HepG2 (cell line): ENCODE measurements at regions not wholly inside any gene's neighbourhood (a gene's known extent, or its start where the extent isn't known, plus 50 kb on each side); places are given as distances from the start of the nearest gene placed in this dataset.

Source experiments
- ATAC-seq: fragments of 200-7000 bp; cut with Tn5 transposase; 3 replicates; pipeline ENCODE4 v1.9.1; 2020; ENCODE audit warnings: mild to moderate bottlenecking, moderate library complexity
- BruUV-seq: library from RNA; stranded (reverse); fragments of 400-500 nt; replicated peaks from 2 replicates; lab custom pipeline; 2021; lab: Mats Ljungman, UMichigan
- CTCF ChIA-PET: fragments of 300-600 bp; formaldehyde crosslinking; extraction: SDS; loops from one replicate; lab custom pipeline; 2021; ENCODE audit warnings: low total read pairs, inconsistent platforms, low intra/inter-chr PET ratio; lab: Yijun Ruan, JAX
- POLR2A ChIA-PET: fragments of 350-600 bp; sonication (Branson Sonifier 250); formaldehyde crosslinking; loops from one replicate; lab custom pipeline; 2020; ENCODE audit warnings: antibody characterized with exemption, inconsistent platforms; lab: Yijun Ruan, JAX
- DNase-seq: peaks from one replicate; pipeline ENCODE4 v3.0.0-alpha.2; 2015; ENCODE audit warnings: low spot score
- FAIRE-seq: peaks from 3 replicates; lab custom pipeline; 2011; peaks lifted over from hg19 to GRCh38; lab: Jason Lieb, UNC
- H2AFZ ChIP-seq: one replicate; pipeline ENCODE4 v1.6.1; 2011; ENCODE audit warnings: low read length, inconsistent platforms
- H3K27ac ChIP-seq: fragments of 300-600 bp; 3 replicates; pipeline ENCODE4 v1.8.0; 2011; ENCODE audit warnings: mixed run types, mild to moderate bottlenecking, mixed read lengths, low read length, inconsistent platforms; ENCODE audit not compliant: insufficient read depth; ENCODE audit errors: extremely low read length
- H3K27me3 ChIP-seq, 2 experiments: fragments of 200-600 bp in 1 of 2; 2 replicates in 1 of 2; 3 replicates in 1 of 2; pipeline versions ENCODE4 v1.6.0 to v1.8.0; 2011; ENCODE audit warnings: low read length in 2 of 2, mild to moderate bottlenecking in 2 of 2, moderate library complexity in 2 of 2, inconsistent platforms in 1 of 2; ENCODE audit not compliant: insufficient read depth in 2 of 2, control insufficient read depth in 1 of 2
- H3K36me3 ChIP-seq, 2 experiments: fragments of 200-600 bp in 1 of 2; replicated peaks in 1 of 2; 2 replicates in 1 of 2; 3 replicates in 1 of 2; pipeline versions ENCODE4 v1.5.1 to v1.8.0; 2011; ENCODE audit warnings: low read length in 2 of 2, inconsistent platforms in 1 of 2; ENCODE audit not compliant: insufficient read depth in 2 of 2, control insufficient read depth in 1 of 2
- H3K4me1 ChIP-seq: 2 replicates; pipeline ENCODE4 v1.5.1; 2012; ENCODE audit warnings: low read length, inconsistent platforms; ENCODE audit not compliant: insufficient read depth
- H3K4me2 ChIP-seq: 2 replicates; pipeline ENCODE4 v1.6.0; 2011; ENCODE audit warnings: low read depth, low read length, inconsistent platforms
- H3K4me3 ChIP-seq, 3 experiments: fragments of 200-600 bp in 1 of 3; sonication (generic), shearing (Covaris generic) in 1 of 3; replicated peaks in 1 of 3; 2 replicates each; pipeline ENCODE4 v1.5.1; 2011 to 2016; ENCODE audit warnings: low read length in 3 of 3, inconsistent platforms in 2 of 3, low read depth in 2 of 3, mild to moderate bottlenecking in 2 of 3, control low read depth in 1 of 3, mixed read lengths in 1 of 3; ENCODE audit not compliant: insufficient read depth in 1 of 3
- H3K79me2 ChIP-seq: one replicate; pipeline ENCODE4 v1.6.1; 2011; ENCODE audit warnings: low read length, inconsistent platforms; ENCODE audit not compliant: insufficient read depth
- H3K9ac ChIP-seq: 2 replicates; pipeline ENCODE4 v1.6.0; 2011; ENCODE audit warnings: mild to moderate bottlenecking, low read depth, low read length, inconsistent platforms; ENCODE audit not compliant: insufficient read depth
- H3K9me3 ChIP-seq: 2 replicates; pipeline ENCODE4 v1.5.1; 2012; ENCODE audit warnings: mild to moderate bottlenecking, low read length
- H4K20me1 ChIP-seq: 2 replicates; pipeline ENCODE4 v1.6.0; 2011; ENCODE audit warnings: inconsistent platforms, mild to moderate bottlenecking, low read length, moderate library complexity; ENCODE audit not compliant: insufficient read depth
- AHR ChIP-seq: IDR thresholded peaks from 2 replicates; pipeline ENCODE4 v1.6.1; 2018; ENCODE audit warnings: missing genetic modification reagents, missing compliant biosample characterization
- BCL6 ChIP-seq: IDR thresholded peaks from 2 replicates; pipeline ENCODE4 v1.6.1; 2016; ENCODE audit warnings: missing genetic modification reagents, missing compliant biosample characterization
- CREM ChIP-seq, 2 experiments: sonication (generic) in 1 of 2; formaldehyde crosslinking in 1 of 2; IDR thresholded peaks; 2 replicates each; pipeline versions ENCODE4 v1.4.0 to v1.6.1; 2016 to 2020; ENCODE audit warnings: antibody characterized with exemption in 1 of 2, mild to moderate bottlenecking in 1 of 2, missing genetic modification reagents in 1 of 2
- FOXO1 ChIP-seq: sonication (generic); formaldehyde crosslinking; IDR thresholded peaks from 2 replicates; pipeline ENCODE4 v1.4.0; 2020; ENCODE audit warnings: missing genetic modification reagents
- HDAC6 ChIP-seq: fragments of 200-600 bp; sonication (generic); IDR thresholded peaks from 2 replicates; pipeline ENCODE4 v1.7.0; 2017; ENCODE audit warnings: mild to moderate bottlenecking, antibody characterized with exemption, low read length, low read depth
- NFYC ChIP-seq: IDR thresholded peaks from 2 replicates; pipeline ENCODE4 v1.6.1; 2016; ENCODE audit warnings: missing genetic modification reagents, missing compliant biosample characterization
- NR3C1 ChIP-seq: sonication (generic); formaldehyde crosslinking; IDR thresholded peaks from 2 replicates; pipeline ENCODE4 v1.4.0; 2020; ENCODE audit warnings: missing genetic modification reagents
- SRF ChIP-seq: IDR thresholded peaks from 2 replicates; pipeline ENCODE4 v1.6.1; 2011; ENCODE audit warnings: mild to moderate bottlenecking, low read depth, low read length, moderate library complexity
- ZNF33B ChIP-seq: sonication (generic); formaldehyde crosslinking; IDR thresholded peaks from 2 replicates; pipeline ENCODE4 v1.5.1; 2020; ENCODE audit warnings: mild to moderate bottlenecking, missing genetic modification reagents
- WGBS: methylation state at CpG from one replicate; pipeline ENCODE4 v1.1.6; 2017; ENCODE audit warnings: low lambda C conversion rate; 5-methylcytosine and 5-hydroxymethylcytosine counted together
- in situ Hi-C: cut with HindIII; loops from 2 replicates; pipeline ENCODE4 v1.10.0; 2017; ENCODE audit warnings: low pct_unique_long_range_greater_than_20kb; ENCODE audit not compliant: extremely low pct_ligation_motif_present
- intact Hi-C: fragments of 100-400 bp; cut with micrococcal nuclease; formaldehyde crosslinking; loops from one replicate; pipeline ENCODE4 v1.10.0; 2022; ENCODE audit not compliant: unreplicated experiment
- TF ChIP-seq, protein P1 (sequence below): sonication (generic); formaldehyde crosslinking; IDR thresholded peaks from 2 replicates; pipeline ENCODE4 v1.8.0; 2022; ENCODE audit warnings: missing genetic modification reagents, mild to moderate bottlenecking, borderline replicate concordance
- TF ChIP-seq, protein P2 (sequence below): sonication (generic); formaldehyde crosslinking; IDR thresholded peaks from 2 replicates; pipeline ENCODE4 v1.4.0; 2020; ENCODE audit warnings: missing genetic modification reagents

DNA sequence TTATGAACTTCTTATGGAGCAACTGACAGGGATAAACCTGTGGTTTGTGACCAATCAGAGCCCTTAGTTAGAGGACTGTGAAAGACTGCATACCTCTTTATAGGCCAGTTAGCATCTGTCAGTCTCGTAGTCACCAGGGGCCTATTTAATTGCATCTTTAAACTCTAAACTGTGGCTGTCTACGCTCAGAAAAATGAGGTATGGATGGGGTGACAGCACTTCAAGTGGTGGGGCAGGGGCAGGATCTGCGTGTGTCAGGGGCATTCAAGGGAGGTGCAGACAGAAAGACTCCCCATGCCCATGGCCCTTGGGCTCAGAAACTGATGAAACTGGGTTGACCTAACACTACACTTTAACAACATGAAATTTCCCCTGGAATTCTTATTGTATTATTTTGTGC is 132.6 kb upstream of the TBCA start:
- FAIRE-seq = no peak
- H4K20me1 ChIP-seq = no peaks in the 10 kb centered on the region
- no peaks in the 10 kb centered on the region for H3K4me1 ChIP-seq
- H3K4me3 ChIP-seq = no peak overlapping the region
- H2AFZ ChIP-seq = no peak overlapping the region
- H3K79me2 ChIP-seq = no peaks in the 10 kb centered on the region
- H3K36me3 ChIP-seq = no peaks in the 10 kb centered on the region
- POLR2A ChIA-PET = no interaction called here
- no peak overlapping the region for H3K27ac ChIP-seq
- ATAC-seq = no peak
- in situ Hi-C loops = no loop called here
- no TSS peak for BruUV-seq
- TF ChIP-seq NR3C1 (CRISPR knock-in tag) (no peak), FOXO1 (CRISPR knock-in tag) (no peak), HDAC6 (no peak), BCL6 (no peak), ZNF33B (CRISPR knock-in tag) (no peak), CREM (IDR thresholded peaks at IDR 0.05) (no peak), CREM (CRISPR knock-in tag; IDR thresholded peaks at IDR 0.05) (no peak), AHR (CRISPR knock-in tag) (no peak)
- TF ChIP-seq, protein P1, sequence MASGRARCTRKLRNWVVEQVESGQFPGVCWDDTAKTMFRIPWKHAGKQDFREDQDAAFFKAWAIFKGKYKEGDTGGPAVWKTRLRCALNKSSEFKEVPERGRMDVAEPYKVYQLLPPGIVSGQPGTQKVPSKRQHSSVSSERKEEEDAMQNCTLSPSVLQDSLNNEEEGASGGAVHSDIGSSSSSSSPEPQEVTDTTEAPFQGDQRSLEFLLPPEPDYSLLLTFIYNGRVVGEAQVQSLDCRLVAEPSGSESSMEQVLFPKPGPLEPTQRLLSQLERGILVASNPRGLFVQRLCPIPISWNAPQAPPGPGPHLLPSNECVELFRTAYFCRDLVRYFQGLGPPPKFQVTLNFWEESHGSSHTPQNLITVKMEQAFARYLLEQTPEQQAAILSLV = no peak
- no peak overlapping the region for H3K9ac ChIP-seq
- WGBS = 13% methylated on average over 3 of the region's 3 CpGs
- DNase-seq = no peak
- intact Hi-C loops = no loop called here
- peaks cover 0 to 20% of the 10 kb centered on the region in 2 experiments; a peak in 4 of 5 replicates for H3K27me3 ChIP-seq
- H3K4me2 ChIP-seq = no peak overlapping the region
- no peaks in the 10 kb centered on the region for H3K9me3 ChIP-seq
- CTCF ChIA-PET = no interaction called here

DNA sequence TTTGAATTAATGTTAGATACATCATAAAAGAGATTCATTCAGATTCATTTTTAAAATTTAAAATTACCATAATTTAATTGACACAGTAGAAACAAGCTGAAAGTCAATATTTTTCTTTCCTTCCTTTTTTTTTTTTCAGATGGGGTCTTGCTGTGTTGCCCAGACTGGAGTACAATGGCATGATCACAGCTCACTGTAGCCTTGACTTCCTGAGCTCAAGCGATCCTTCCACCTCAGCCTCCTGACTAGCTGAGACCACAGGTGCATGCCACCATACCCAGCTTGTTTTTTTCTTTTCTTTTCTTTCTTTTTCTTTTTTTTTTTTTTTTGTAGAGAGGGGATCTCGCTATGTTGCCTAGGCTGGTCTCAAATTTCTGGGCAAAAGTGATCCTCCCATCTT is 131.6 kb upstream of the TBCA start:
- no peak for DNase-seq
- H3K36me3 ChIP-seq = no peaks in the 10 kb centered on the region
- POLR2A ChIA-PET = no interaction called here
- in situ Hi-C loops = no loop called here
- CTCF ChIA-PET = no interaction called here
- no peak overlapping the region for H3K4me3 ChIP-seq
- ATAC-seq = no peak
- H4K20me1 ChIP-seq = no peaks in the 10 kb centered on the region
- no peak overlapping the region for H2AFZ ChIP-seq
- no peak for FAIRE-seq
- H3K4me1 ChIP-seq = no peaks in the 10 kb centered on the region
- no peaks in the 10 kb centered on the region for H3K9me3 ChIP-seq
- peaks cover 0 to 10% of the 10 kb centered on the region in 2 experiments; a peak in 4 of 5 replicates for H3K27me3 ChIP-seq
- no peak overlapping the region for H3K4me2 ChIP-seq
- no peaks in the 10 kb centered on the region for H3K79me2 ChIP-seq
- H3K27ac ChIP-seq = no peak overlapping the region
- no peak overlapping the region for H3K9ac ChIP-seq
- TF ChIP-seq NFYC (CRISPR knock-in tag) = no peak
- TF ChIP-seq SRF = no peak
- TF ChIP-seq, protein P2, sequence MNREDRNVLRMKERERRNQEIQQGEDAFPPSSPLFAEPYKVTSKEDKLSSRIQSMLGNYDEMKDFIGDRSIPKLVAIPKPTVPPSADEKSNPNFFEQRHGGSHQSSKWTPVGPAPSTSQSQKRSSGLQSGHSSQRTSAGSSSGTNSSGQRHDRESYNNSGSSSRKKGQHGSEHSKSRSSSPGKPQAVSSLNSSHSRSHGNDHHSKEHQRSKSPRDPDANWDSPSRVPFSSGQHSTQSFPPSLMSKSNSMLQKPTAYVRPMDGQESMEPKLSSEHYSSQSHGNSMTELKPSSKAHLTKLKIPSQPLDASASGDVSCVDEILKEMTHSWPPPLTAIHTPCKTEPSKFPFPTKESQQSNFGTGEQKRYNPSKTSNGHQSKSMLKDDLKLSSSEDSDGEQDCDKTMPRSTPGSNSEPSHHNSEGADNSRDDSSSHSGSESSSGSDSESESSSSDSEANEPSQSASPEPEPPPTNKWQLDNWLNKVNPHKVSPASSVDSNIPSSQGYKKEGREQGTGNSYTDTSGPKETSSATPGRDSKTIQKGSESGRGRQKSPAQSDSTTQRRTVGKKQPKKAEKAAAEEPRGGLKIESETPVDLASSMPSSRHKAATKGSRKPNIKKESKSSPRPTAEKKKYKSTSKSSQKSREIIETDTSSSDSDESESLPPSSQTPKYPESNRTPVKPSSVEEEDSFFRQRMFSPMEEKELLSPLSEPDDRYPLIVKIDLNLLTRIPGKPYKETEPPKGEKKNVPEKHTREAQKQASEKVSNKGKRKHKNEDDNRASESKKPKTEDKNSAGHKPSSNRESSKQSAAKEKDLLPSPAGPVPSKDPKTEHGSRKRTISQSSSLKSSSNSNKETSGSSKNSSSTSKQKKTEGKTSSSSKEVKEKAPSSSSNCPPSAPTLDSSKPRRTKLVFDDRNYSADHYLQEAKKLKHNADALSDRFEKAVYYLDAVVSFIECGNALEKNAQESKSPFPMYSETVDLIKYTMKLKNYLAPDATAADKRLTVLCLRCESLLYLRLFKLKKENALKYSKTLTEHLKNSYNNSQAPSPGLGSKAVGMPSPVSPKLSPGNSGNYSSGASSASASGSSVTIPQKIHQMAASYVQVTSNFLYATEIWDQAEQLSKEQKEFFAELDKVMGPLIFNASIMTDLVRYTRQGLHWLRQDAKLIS (CRISPR knock-in tag) = no peak
- no TSS peak for BruUV-seq
- intact Hi-C loops = no loop called here
- 18% methylated on average over 2 of the region's 2 CpGs for WGBS
